ENCODE measurements at regions not wholly inside any gene's neighbourhood (a gene's known extent, or its start where the extent isn't known, plus 50 kb on each side); places are given as distances from the start of the nearest gene placed in this dataset.

DNA sequence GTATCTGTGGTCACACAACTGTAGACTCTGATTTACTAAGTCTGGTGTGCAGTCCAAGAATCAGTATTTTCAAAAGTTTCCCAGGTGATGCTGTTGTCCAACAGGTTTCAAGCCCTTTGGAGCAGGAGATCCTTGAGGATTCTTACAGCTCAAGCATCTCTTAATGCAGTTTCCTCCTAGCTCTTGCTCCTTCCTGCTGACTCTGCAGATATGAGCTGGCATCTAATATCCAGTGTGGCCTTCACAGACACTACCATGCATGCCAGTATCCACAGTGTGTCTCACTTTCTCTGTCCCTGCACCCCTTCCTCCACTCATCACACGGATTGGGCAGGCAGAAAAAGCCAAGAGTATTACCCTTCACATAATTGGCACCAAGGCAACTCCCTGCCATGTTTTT lies 182.2 kb upstream of the TNC start:
- 75 to 94% methylated on average over 1 of the region's 1 CpG for WGBS, 2 donors

DNA sequence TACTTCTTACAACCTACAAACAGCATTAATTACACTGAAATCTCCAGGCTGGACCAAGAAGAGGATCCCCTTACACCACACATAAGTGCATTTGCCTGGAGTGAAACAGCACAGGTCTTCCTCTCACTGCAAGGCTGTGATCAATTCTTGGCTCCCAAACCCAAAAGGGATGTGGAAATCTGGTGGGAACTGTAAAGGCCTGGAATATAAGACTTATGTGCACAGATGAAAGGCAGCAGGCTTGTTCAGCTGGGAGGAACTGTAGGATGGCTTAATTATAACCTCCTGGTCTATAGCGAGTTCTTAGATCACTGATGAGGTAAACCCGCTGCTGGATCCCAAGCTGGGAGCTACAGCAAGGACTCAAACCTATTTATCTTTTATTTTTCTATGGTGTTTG lies 182.9 kb upstream of the TNC start:
- H3K9me3 ChIP-seq = no peaks in the 10 kb centered on the region
- TF ChIP-seq POLR2A (IDR thresholded peaks at IDR 0.05) (no peak), EP300 (IDR thresholded peaks at IDR 0.05) (no peak)
- TF ChIP-seq, protein P1, sequence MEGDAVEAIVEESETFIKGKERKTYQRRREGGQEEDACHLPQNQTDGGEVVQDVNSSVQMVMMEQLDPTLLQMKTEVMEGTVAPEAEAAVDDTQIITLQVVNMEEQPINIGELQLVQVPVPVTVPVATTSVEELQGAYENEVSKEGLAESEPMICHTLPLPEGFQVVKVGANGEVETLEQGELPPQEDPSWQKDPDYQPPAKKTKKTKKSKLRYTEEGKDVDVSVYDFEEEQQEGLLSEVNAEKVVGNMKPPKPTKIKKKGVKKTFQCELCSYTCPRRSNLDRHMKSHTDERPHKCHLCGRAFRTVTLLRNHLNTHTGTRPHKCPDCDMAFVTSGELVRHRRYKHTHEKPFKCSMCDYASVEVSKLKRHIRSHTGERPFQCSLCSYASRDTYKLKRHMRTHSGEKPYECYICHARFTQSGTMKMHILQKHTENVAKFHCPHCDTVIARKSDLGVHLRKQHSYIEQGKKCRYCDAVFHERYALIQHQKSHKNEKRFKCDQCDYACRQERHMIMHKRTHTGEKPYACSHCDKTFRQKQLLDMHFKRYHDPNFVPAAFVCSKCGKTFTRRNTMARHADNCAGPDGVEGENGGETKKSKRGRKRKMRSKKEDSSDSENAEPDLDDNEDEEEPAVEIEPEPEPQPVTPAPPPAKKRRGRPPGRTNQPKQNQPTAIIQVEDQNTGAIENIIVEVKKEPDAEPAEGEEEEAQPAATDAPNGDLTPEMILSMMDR (IDR thresholded peaks at IDR 0.05) = no peak
- no peaks in the 10 kb centered on the region for H3K4me1 ChIP-seq
- H3K4me3 ChIP-seq = no peak overlapping the region
- no peak for DNase-seq (ENCODE audit: low spot score in 2 of 2)
- no peaks in the 10 kb centered on the region for H3K36me3 ChIP-seq
- H3K27ac ChIP-seq = no peak overlapping the region
- H3K27me3 ChIP-seq = no peaks in the 10 kb centered on the region
- 67 to 86% methylated on average over 2 of the region's 2 CpGs for WGBS, 2 donors

More for the DNA sequence above, 182.2 kb upstream of the TNC start:
- TF ChIP-seq POLR2A (IDR thresholded peaks at IDR 0.05) (no peak), EP300 (IDR thresholded peaks at IDR 0.05) (no peak)
- TF ChIP-seq, protein P1 (IDR thresholded peaks at IDR 0.05) = no peak
- Histone ChIP-seq H3K4me1 (no peaks in the 10 kb centered on the region), H3K27me3 (no peaks in the 10 kb centered on the region), H3K27ac (no peak overlapping the region), H3K9me3 (no peaks in the 10 kb centered on the region), H3K4me3 (no peak overlapping the region), H3K36me3 (no peaks in the 10 kb centered on the region)
- no peak for DNase-seq (ENCODE audit: low spot score in 2 of 2)

DNA sequence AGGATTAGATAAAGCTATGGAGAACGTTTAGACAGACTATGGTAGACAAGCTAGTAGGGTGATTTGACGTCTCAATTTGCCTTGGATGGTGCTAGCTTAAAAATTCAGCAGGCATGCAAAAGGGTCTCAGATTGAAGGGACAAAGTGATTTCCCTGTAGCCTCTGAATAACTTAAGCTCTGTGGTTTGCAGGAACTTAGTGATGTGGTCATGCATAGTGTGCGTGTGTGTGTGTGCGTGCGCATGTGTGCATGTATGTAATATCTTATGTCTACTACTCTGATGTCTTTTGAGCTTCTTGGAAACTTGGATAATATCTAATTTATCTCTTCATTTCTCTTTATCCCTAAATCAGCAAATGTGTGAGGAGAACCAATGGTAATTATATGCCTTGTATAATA lies 183.6 kb upstream of the TNC start:
- no peak overlapping the region for H3K27ac ChIP-seq
- H3K9me3 ChIP-seq = no peaks in the 10 kb centered on the region
- DNase-seq (ENCODE audit: low spot score in 2 of 2) = no peak
- H3K4me1 ChIP-seq = no peaks in the 10 kb centered on the region
- TF ChIP-seq EP300 (IDR thresholded peaks at IDR 0.05) = no peak
- TF ChIP-seq, protein P1 (IDR thresholded peaks at IDR 0.05) = no peak
- TF ChIP-seq POLR2A (IDR thresholded peaks at IDR 0.05) = no peak
- no peaks in the 10 kb centered on the region for H3K27me3 ChIP-seq
- no peak overlapping the region for H3K4me3 ChIP-seq
- WGBS, 2 donors = 82 to 84% methylated on average over 5 of the region's 5 CpGs
- no peaks in the 10 kb centered on the region for H3K36me3 ChIP-seq

DNA sequence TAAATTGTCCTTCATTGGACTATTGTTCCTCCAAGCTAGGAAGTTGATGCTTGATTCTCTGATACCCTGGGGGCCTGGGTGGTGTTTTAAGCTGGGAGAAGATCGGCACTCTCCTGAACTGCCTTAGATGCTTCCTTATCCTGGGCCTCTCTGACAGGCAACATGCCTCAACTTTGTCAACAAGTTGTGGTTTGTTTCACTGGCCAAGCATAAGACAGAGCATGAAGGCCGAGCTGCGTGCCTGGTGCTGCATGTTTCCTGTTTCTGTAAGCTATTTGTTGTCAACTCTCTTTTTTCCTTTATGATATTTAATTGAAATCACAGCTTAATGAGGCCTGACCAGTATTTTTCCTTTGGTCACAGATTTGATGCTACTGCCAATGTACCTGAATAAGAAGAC lies 187.6 kb upstream of the TNC start:
- no peaks in the 10 kb centered on the region for H3K27me3 ChIP-seq
- H3K4me1 ChIP-seq = no peaks in the 10 kb centered on the region
- no peaks in the 10 kb centered on the region for H3K9me3 ChIP-seq
- H3K27ac ChIP-seq = no peak overlapping the region
- WGBS, 2 donors = 51 to 62% methylated on average over 3 of the region's 3 CpGs
- H3K4me3 ChIP-seq = no peak overlapping the region
- H3K36me3 ChIP-seq = no peaks in the 10 kb centered on the region
- DNase-seq (ENCODE audit: low spot score in 2 of 2) = no peak
- TF ChIP-seq EP300 (IDR thresholded peaks at IDR 0.05) = no peak
- TF ChIP-seq, protein P1 (IDR thresholded peaks at IDR 0.05) = no peak
- TF ChIP-seq POLR2A (IDR thresholded peaks at IDR 0.05) = no peak

DNA sequence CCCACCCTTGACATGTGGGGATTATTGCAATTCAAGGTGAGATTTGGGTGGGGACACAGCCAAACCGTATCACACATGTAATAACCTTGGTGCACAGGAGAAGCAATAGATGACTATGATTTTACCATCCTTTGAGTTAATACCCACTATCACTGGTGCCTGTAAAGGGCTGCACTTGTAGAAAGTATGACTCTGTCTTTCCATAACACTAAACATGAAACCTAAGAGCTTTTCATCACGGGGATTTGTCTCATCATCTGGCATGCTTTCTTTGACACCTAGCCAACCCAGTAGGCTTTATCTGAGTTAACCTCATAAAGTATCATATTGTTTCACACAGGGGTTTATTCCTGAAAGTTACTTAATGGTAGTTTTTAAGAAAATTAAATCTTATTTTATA lies 188.9 kb upstream of the TNC start:
- WGBS, 2 donors = 68 to 70% methylated on average over 2 of the region's 2 CpGs
- TF ChIP-seq EP300 (IDR thresholded peaks at IDR 0.05) = no peak
- Histone ChIP-seq H3K4me3 (no peak overlapping the region), H3K27ac (no peak overlapping the region), H3K27me3 (no peaks in the 10 kb centered on the region), H3K4me1 (no peaks in the 10 kb centered on the region), H3K36me3 (no peaks in the 10 kb centered on the region), H3K9me3 (no peaks in the 10 kb centered on the region)
- no peak for DNase-seq (ENCODE audit: low spot score in 2 of 2)

DNA sequence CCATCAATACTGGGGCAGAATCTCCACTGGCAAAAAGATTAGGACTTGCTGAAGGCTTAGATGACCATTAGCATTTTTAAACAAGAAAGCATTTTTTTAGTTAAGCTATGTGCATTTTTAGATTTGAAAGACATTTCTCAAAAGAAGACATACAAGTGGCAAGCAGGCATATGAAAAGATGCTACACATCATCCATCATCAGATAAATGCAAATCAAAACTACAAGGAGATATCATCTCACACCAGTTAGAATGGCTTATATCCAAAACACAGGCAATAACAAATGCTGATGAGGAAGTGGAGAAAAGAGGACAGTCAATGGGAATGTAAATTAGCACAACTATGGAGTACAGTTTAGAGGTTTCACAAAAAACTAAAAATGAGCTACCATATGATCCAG lies 195.6 kb upstream of the TNC start:
- Histone ChIP-seq H3K9me3 (peaks cover 0 to 12% (median 0%) of the 10 kb centered on the region in 4 donors), H3K4me3 (no peak overlapping the region), H3K4me1 (no peaks in the 10 kb centered on the region), H3K36me3 (no peaks in the 10 kb centered on the region), H3K27ac (no peak overlapping the region), H3K27me3 (no peaks in the 10 kb centered on the region)
- no peak for DNase-seq (ENCODE audit: low spot score in 2 of 2)
- TF ChIP-seq EP300 (IDR thresholded peaks at IDR 0.05) (no peak), POLR2A (IDR thresholded peaks at IDR 0.05) (no peak)
- TF ChIP-seq, protein P1 (IDR thresholded peaks at IDR 0.05) = no peak

Data from tibial nerve (tissue), 4 donors.